Activated T-cell treated with anti-CD3 and anti-CD28 coated beads for 4 hours (primary cell): ENCODE measurements at regions not wholly inside any gene's neighbourhood (a gene's known extent, or its start where the extent isn't known, plus 50 kb on each side); places are given as distances from the start of the nearest gene placed in this dataset.
"Not testable (repeated sequence)": the region's sequence is repeated elsewhere in the genome, so short reads cannot be mapped to it uniquely, and the experiment has no call there.

Experiments used
- DNase-seq: peaks from one replicate; pipeline ENCODE4 v3.0.0-alpha.2; 2020

GRCh38 chr9:129561594-129562281 is 59.2 kb downstream of the C9orf50 start:
- DNase-seq, result no peak

- DNase-seq, result no peak
These were observed 60.0 kb downstream of the C9orf50 start for GRCh38 chr9:129560881-129561306.

- no peak for DNase-seq
These were observed 61.4 kb downstream of the C9orf50 start for GRCh38 chr9:129559506-129559881.

GRCh38 chr9:129558551-129559505 is 62.1 kb downstream of the C9orf50 start:
- DNase-seq, result no peak

GRCh38 chr9:129558063-129558550 is 62.8 kb downstream of the C9orf50 start:
- DNase-seq, result no peak

GRCh38 chr9:129557192-129558036 is 63.5 kb downstream of the C9orf50 start:
- DNase-seq, result no peak

GRCh38 chr9:129556491-129557191 is 64.3 kb downstream of the C9orf50 start:
- no peak for DNase-seq

GRCh38 chr9:129555512-129556215 is 65.2 kb downstream of the C9orf50 start:
- no peak for DNase-seq

- no peak for DNase-seq
These were observed 66.3 kb downstream of the C9orf50 start for GRCh38 chr9:129554649-129555048.

GRCh38 chr9:129553277-129553676 is 67.6 kb downstream of the C9orf50 start:
- DNase-seq, result no peak

GRCh38 chr9:129552064-129552463 is 68.8 kb downstream of the C9orf50 start:
- no peak for DNase-seq

- DNase-seq, result no peak
These were observed 69.4 kb downstream of the C9orf50 start for GRCh38 chr9:129551393-129551973.

- not testable (repeated sequence) for DNase-seq
These were observed 69.9 kb downstream of the C9orf50 start for GRCh38 chr9:129550977-129551376.

- DNase-seq, result no peak
These were observed 70.6 kb downstream of the C9orf50 start for GRCh38 chr9:129550199-129550839.

- no peak for DNase-seq
These were observed 71.2 kb downstream of the C9orf50 start for GRCh38 chr9:129549684-129550083.

GRCh38 chr9:129549139-129549538 is 71.8 kb downstream of the C9orf50 start:
- DNase-seq, result no peak

- no peak for DNase-seq
These were observed 72.2 kb downstream of the C9orf50 start for GRCh38 chr9:129548571-129549135.

GRCh38 chr9:129547869-129548570 is 72.9 kb downstream of the C9orf50 start:
- DNase-seq, result no peak

GRCh38 chr9:129547063-129547462 is 73.8 kb downstream of the C9orf50 start:
- DNase-seq, result no peak

- not testable (repeated sequence) for DNase-seq
These were observed 75.0 kb downstream of the C9orf50 start for GRCh38 chr9:129545876-129546275.
